PFSK-1 (cell line): ENCODE measurements at regions not wholly inside any gene's neighbourhood (a gene's known extent, or its start where the extent isn't known, plus 50 kb on each side); places are given as distances from the start of the nearest gene placed in this dataset.

Source experiments
- FOXP2 ChIP-seq: optimal IDR thresholded peaks from 2 replicates; pipeline ENCODE3; 2011; ENCODE audit warnings: borderline replicate concordance, control low read depth, inconsistent platforms; ENCODE audit not compliant: insufficient read depth; ENCODE audit errors: extremely low read length, extremely low read depth
- POLR2AphosphoS5 ChIP-seq: IDR thresholded peaks from 2 replicates; pipeline ENCODE4 v1.6.1; 2012; ENCODE audit warnings: low read depth, mild to moderate bottlenecking, control low read depth, low read length, moderate library complexity
- REST ChIP-seq, 2 experiments: IDR thresholded peaks; 2 replicates each; pipeline versions ENCODE4 v1.6.1 to v1.8.0; 2011 to 2012; ENCODE audit warnings: low read depth in 2 of 2, low read length in 2 of 2, control low read depth in 1 of 2, inconsistent platforms in 1 of 2, mild to moderate bottlenecking in 1 of 2, moderate library complexity in 1 of 2; ENCODE audit not compliant: insufficient read depth in 1 of 2
- SIN3A ChIP-seq: IDR thresholded peaks from 2 replicates; pipeline ENCODE4 v1.6.1; 2012; ENCODE audit warnings: mild to moderate bottlenecking, low read length, moderate library complexity, borderline replicate concordance; ENCODE audit not compliant: insufficient read depth
- TAF1 ChIP-seq: IDR thresholded peaks from 2 replicates; pipeline ENCODE4 v1.6.1; 2012; ENCODE audit warnings: low read length, control low read depth, borderline replicate concordance; ENCODE audit not compliant: insufficient read depth

GRCh38 chr6:16987996-16988395, 113.9 kb upstream of the STMND1 start:
- TF ChIP-seq POLR2AphosphoS5, result no peak
- no peak for TF ChIP-seq FOXP2
- TF ChIP-seq SIN3A, result no peak
- no peak for TF ChIP-seq TAF1
- TF ChIP-seq REST (IDR thresholded peaks at IDR 0.05; ENCODE audit: insufficient read depth in 1 of 2, low read depth in 2 of 2, low read length in 2 of 2), result no peak

GRCh38 chr6:16985513-16986284, 116.2 kb upstream of the STMND1 start:
- TF ChIP-seq TAF1 (no peak), FOXP2 (no peak), POLR2AphosphoS5 (no peak), REST (IDR thresholded peaks at IDR 0.05; ENCODE audit: insufficient read depth in 1 of 2, low read depth in 2 of 2, low read length in 2 of 2) (no peak), SIN3A (no peak)

- TF ChIP-seq REST (IDR thresholded peaks at IDR 0.05; ENCODE audit: insufficient read depth in 1 of 2, low read depth in 2 of 2, low read length in 2 of 2) (no peak), TAF1 (no peak), POLR2AphosphoS5 (no peak), SIN3A (no peak), FOXP2 (no peak)
Observed at GRCh38 chr6:16982807-16983206, 119.0 kb upstream of the STMND1 start.

- no peak for TF ChIP-seq SIN3A
- TF ChIP-seq FOXP2, result no peak
- TF ChIP-seq REST (IDR thresholded peaks at IDR 0.05; ENCODE audit: insufficient read depth in 1 of 2, low read depth in 2 of 2, low read length in 2 of 2), result no peak
- no peak for TF ChIP-seq POLR2AphosphoS5
- no peak for TF ChIP-seq TAF1
Observed at GRCh38 chr6:16979677-16980370, 122.0 kb upstream of the STMND1 start.
